ENCODE measurements at regions not wholly inside any gene's neighbourhood (a gene's known extent, or its start where the extent isn't known, plus 50 kb on each side); places are given as distances from the start of the nearest gene placed in this dataset.

- Histone ChIP-seq H3K27ac (no peak overlapping the region), H3K4me1 (peaks cover 0 to 13% (median 3%) of the 10 kb centered on the region in 4 donors), H3K9me3 (no peaks in the 10 kb centered on the region), H3K36me3 (no peaks in the 10 kb centered on the region), H3K27me3 (no peaks in the 10 kb centered on the region), H3K4me3 (no peak overlapping the region)
- 77 to 86% methylated on average over 6 of the region's 6 CpGs for WGBS, 2 donors
- TF ChIP-seq POLR2AphosphoS5 (IDR thresholded peaks at IDR 0.05) = no peak
- intact Hi-C loops (cut with DNase I) = no loop called here
- no peak for DNase-seq
Measured at GRCh38 chr6:167735951-167736288, 90.8 kb upstream of the AFDN start.

GRCh38 chr6:167736486-167737204 lies 90.1 kb upstream of the AFDN start:
- H3K27me3 ChIP-seq = no peaks in the 10 kb centered on the region
- DNase-seq = peak; percentile 51
- intact Hi-C loops (cut with DNase I) = no loop called here
- no peak overlapping the region for H3K27ac ChIP-seq
- H3K36me3 ChIP-seq = no peaks in the 10 kb centered on the region
- H3K9me3 ChIP-seq = no peaks in the 10 kb centered on the region
- no peak overlapping the region for H3K4me3 ChIP-seq
- TF ChIP-seq POLR2A (IDR thresholded peaks at IDR 0.05) = no peak
- no peak for TF ChIP-seq CTCF (IDR thresholded peaks at IDR 0.05)
- no peak for TF ChIP-seq POLR2AphosphoS5 (IDR thresholded peaks at IDR 0.05)
- TF ChIP-seq EP300 (IDR thresholded peaks at IDR 0.05) = no peak
- peaks cover 0 to 13% (median 3%) of the 10 kb centered on the region in 4 donors for H3K4me1 ChIP-seq
- WGBS, 2 donors = 84 to 88% methylated on average over 18 of the region's 18 CpGs

- Histone ChIP-seq H3K36me3 (no peaks in the 10 kb centered on the region), H3K4me3 (no peak overlapping the region), H3K9me3 (no peaks in the 10 kb centered on the region), H3K4me1 (peaks cover 0 to 13% (median 3%) of the 10 kb centered on the region in 4 donors), H3K27ac (no peak overlapping the region), H3K27me3 (no peaks in the 10 kb centered on the region)
- intact Hi-C loops (cut with DNase I) = no loop called here
- peak; percentile 52 for DNase-seq
- WGBS, 2 donors = 93 to 94% methylated on average over 23 of the region's 23 CpGs
- TF ChIP-seq POLR2AphosphoS5 (IDR thresholded peaks at IDR 0.05) (no peak), CTCF (IDR thresholded peaks at IDR 0.05) (no peak), EP300 (IDR thresholded peaks at IDR 0.05) (no peak), POLR2A (IDR thresholded peaks at IDR 0.05) (no peak)
Measured at GRCh38 chr6:167737205-167737830, 89.4 kb upstream of the AFDN start.

- Histone ChIP-seq H3K4me3 (no peak overlapping the region), H3K27ac (no peak overlapping the region), H3K9me3 (no peaks in the 10 kb centered on the region), H3K27me3 (no peaks in the 10 kb centered on the region), H3K4me1 (peaks cover 0 to 13% (median 3%) of the 10 kb centered on the region in 4 donors), H3K36me3 (no peaks in the 10 kb centered on the region)
- no peak for TF ChIP-seq EP300 (IDR thresholded peaks at IDR 0.05)
- no peak for TF ChIP-seq CTCF (IDR thresholded peaks at IDR 0.05)
- no peak for TF ChIP-seq POLR2AphosphoS5 (IDR thresholded peaks at IDR 0.05)
- no peak for TF ChIP-seq POLR2A (IDR thresholded peaks at IDR 0.05)
- peak; percentile 35 for DNase-seq
- WGBS, 2 donors = 91 to 95% methylated on average over 13 of the region's 13 CpGs
- intact Hi-C loops (cut with DNase I) = no loop called here
Measured at GRCh38 chr6:167738386-167738785, 88.3 kb upstream of the AFDN start.

GRCh38 chr6:167739721-167740475 lies 86.8 kb upstream of the AFDN start:
- no peak overlapping the region for H3K4me3 ChIP-seq
- DNase-seq = peak; percentile 49
- H3K27ac ChIP-seq = no peak overlapping the region
- intact Hi-C loops (cut with DNase I) = no loop called here
- H3K27me3 ChIP-seq = no peaks in the 10 kb centered on the region
- TF ChIP-seq POLR2A (IDR thresholded peaks at IDR 0.05) = no peak
- TF ChIP-seq EP300 (IDR thresholded peaks at IDR 0.05) = no peak
- TF ChIP-seq CTCF (IDR thresholded peaks at IDR 0.05) = no peak
- no peak for TF ChIP-seq POLR2AphosphoS5 (IDR thresholded peaks at IDR 0.05)
- H3K4me1 ChIP-seq = peaks cover 0 to under 1% (median 0%) of the 10 kb centered on the region in 4 donors
- peaks cover 0 to 3% (median 0%) of the 10 kb centered on the region in 4 donors for H3K9me3 ChIP-seq
- no peaks in the 10 kb centered on the region for H3K36me3 ChIP-seq
- WGBS, 2 donors = 91 to 95% methylated on average over 23 of the region's 23 CpGs
